CD4-positive, alpha-beta T cell (primary cell): ENCODE measurements at regions not wholly inside any gene's neighbourhood (a gene's known extent, or its start where the extent isn't known, plus 50 kb on each side); places are given as distances from the start of the nearest gene placed in this dataset.

ENCODE experiments used
- ATAC-seq: fragments of 200-7000 bp; cut with Tn5 transposase; one replicate; pipeline ENCODE4 v1.10.0; 2022; ENCODE audit warnings: mild to moderate bottlenecking; ENCODE audit not compliant: poor library complexity
- CTCF ChIA-PET: fragments of 350-600 bp; sonication (Branson Sonifier 250); formaldehyde crosslinking; loops from one replicate; lab custom pipeline; 2021; ENCODE audit warnings: antibody characterized with exemption, inconsistent platforms; lab: Charles Lee
- POLR2A ChIA-PET: fragments of 350-600 bp; sonication (Branson Sonifier 250); formaldehyde crosslinking; loops from one replicate; lab custom pipeline; 2021; ENCODE audit warnings: antibody characterized with exemption, inconsistent platforms; lab: Charles Lee
- DNase-seq, 14 experiments: peaks; one replicate each; pipeline ENCODE4 v3.0.0-alpha.2; 2013 to 2020; ENCODE audit warnings: mixed read lengths in 2 of 14
- H3K27ac ChIP-seq, 2 donors: one replicate each; pipeline versions ENCODE4 v1.5.1 to v1.7.0; 2013; ENCODE audit warnings: low read length in 2 of 2, low read depth in 1 of 2, mild to moderate bottlenecking in 1 of 2
- H3K27me3 ChIP-seq, 2 experiments: 1 replicate in 1 of 2; 2 replicates in 1 of 2; pipeline versions ENCODE4 v1.6.1 to v1.7.0; 2013; ENCODE audit warnings: low read length in 2 of 2, control low read depth in 1 of 2, mild to moderate bottlenecking in 1 of 2, moderate library complexity in 1 of 2; ENCODE audit not compliant: insufficient read depth in 2 of 2, control insufficient read depth in 1 of 2
- H3K36me3 ChIP-seq: one replicate; pipeline ENCODE4 v1.6.1; 2013; ENCODE audit warnings: low read length, control low read depth; ENCODE audit not compliant: insufficient read depth
- H3K4me1 ChIP-seq: one replicate; pipeline ENCODE4 v1.6.1; 2013; ENCODE audit warnings: low read length, control low read depth; ENCODE audit not compliant: insufficient read depth
- H3K4me3 ChIP-seq: one replicate; pipeline ENCODE4 v1.5.1; 2013; ENCODE audit warnings: mild to moderate bottlenecking, low read length, moderate library complexity
- H3K9me3 ChIP-seq, 2 experiments: 1 replicate in 1 of 2; 2 replicates in 1 of 2; pipeline versions ENCODE4 v1.6.1 to v1.7.0; 2013; ENCODE audit warnings: low read length in 2 of 2, mild to moderate bottlenecking in 2 of 2, control low read depth in 1 of 2, moderate library complexity in 1 of 2; ENCODE audit not compliant: control insufficient read depth in 1 of 2, insufficient read depth in 1 of 2
- H3K27ac Mint-ChIP-seq: one replicate; pipeline ENCODE4 v1.8.0; 2020; ENCODE audit warnings: mixed read lengths
- H3K27me3 Mint-ChIP-seq: one replicate; pipeline ENCODE4 v1.8.0; 2021; ENCODE audit warnings: mixed read lengths
- H3K36me3 Mint-ChIP-seq: one replicate; pipeline ENCODE4 v1.8.0; 2021; ENCODE audit warnings: low read depth, mixed read lengths
- H3K4me1 Mint-ChIP-seq: one replicate; pipeline ENCODE4 v1.8.0; 2021; ENCODE audit warnings: low read depth, mixed read lengths
- H3K4me3 Mint-ChIP-seq: one replicate; pipeline ENCODE4 v1.8.0; 2020; ENCODE audit warnings: mild to moderate bottlenecking, mixed read lengths
- H3K9me3 Mint-ChIP-seq: one replicate; pipeline ENCODE4 v1.8.0; 2020; ENCODE audit warnings: mixed read lengths
- CTCF ChIP-seq: fragments of 200-600 bp; IDR thresholded peaks from one replicate; pipeline ENCODE4 v1.8.0; 2022; ENCODE audit warnings: antibody characterized with exemption, mild to moderate bottlenecking
- intact Hi-C, 2 experiments: fragments of 100-400 bp; cut with DNase I in 1 of 2; cut with micrococcal nuclease in 1 of 2; formaldehyde crosslinking; loops; one replicate each; pipeline versions ENCODE4 v1.15.1 to v1.9.0; 2023 to 2025; cut with DNase I, micrococcal nuclease

DNA sequence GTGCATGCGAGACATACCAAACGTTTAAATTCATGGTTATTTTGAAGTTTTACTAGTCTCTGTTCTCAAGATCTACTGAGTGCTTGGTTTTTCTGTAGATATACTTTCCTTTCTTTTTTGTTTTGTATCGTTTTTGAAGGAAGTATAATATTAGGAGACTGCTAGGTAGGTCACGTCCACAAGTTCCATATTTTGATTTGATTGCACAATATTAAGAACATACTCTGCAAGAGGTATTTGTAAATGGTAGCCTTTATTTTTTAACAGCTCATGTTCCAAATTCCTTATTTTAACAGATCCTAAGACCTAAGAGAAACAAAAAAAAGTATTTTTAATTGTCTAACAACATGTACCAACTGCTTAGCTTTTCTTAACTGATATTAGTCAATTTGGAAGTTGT, 156.7 kb downstream of the SERPINI1 start:
- ChIA-PET POLR2A (no interaction called here), CTCF (interaction anchor here (1.6 kb wide), 1 partner anchor 15 kb away, joined by 3 read pairs; no protein-coding TSS in a partner anchor)

GRCh38 chr3:167887096-167887495, 151.6 kb downstream of the SERPINI1 start:
- no peaks in the 10 kb centered on the region for H3K27me3 ChIP-seq
- Mint-ChIP-seq H3K4me3 (no peak overlapping the region), H3K27me3 (peaks cover 8% of the 10 kb centered on the region), H3K9me3 (no peaks in the 10 kb centered on the region), H3K36me3 (no peaks in the 10 kb centered on the region), H3K27ac (no peak overlapping the region), H3K4me1 (peaks cover 2% of the 10 kb centered on the region)
- no peak for DNase-seq
- H3K36me3 ChIP-seq, result no peaks in the 10 kb centered on the region
- no peak for ATAC-seq
- TF ChIP-seq CTCF, result no peak
- no peak overlapping the region for H3K4me3 ChIP-seq
- CTCF ChIA-PET, result no interaction called here
- H3K4me1 ChIP-seq, result no peaks in the 10 kb centered on the region
- intact Hi-C loops, result no loop called here
- H3K27ac ChIP-seq, result no peak overlapping the region
- no peaks in the 10 kb centered on the region for H3K9me3 ChIP-seq
- POLR2A ChIA-PET, result no interaction called here

More for the DNA sequence above, 156.7 kb downstream of the SERPINI1 start:
- no peak for DNase-seq
- no peak overlapping the region for H3K27ac ChIP-seq
- Mint-ChIP-seq H3K27me3 (no peaks in the 10 kb centered on the region), H3K36me3 (no peaks in the 10 kb centered on the region), H3K27ac (no peak overlapping the region), H3K9me3 (no peaks in the 10 kb centered on the region), H3K4me3 (no peak overlapping the region), H3K4me1 (no peaks in the 10 kb centered on the region)
- intact Hi-C loops, result no loop called here
- H3K4me3 ChIP-seq, result no peak overlapping the region
- no peaks in the 10 kb centered on the region for H3K4me1 ChIP-seq
- no peaks in the 10 kb centered on the region for H3K9me3 ChIP-seq
- no peak for ATAC-seq
- TF ChIP-seq CTCF, result no peak
- H3K27me3 ChIP-seq, result no peaks in the 10 kb centered on the region
- H3K36me3 ChIP-seq, result no peaks in the 10 kb centered on the region

GRCh38 chr3:167886690-167887089, 151.2 kb downstream of the SERPINI1 start:
- peaks cover 6% of the 10 kb centered on the region for H3K4me1 Mint-ChIP-seq
- no peak for TF ChIP-seq CTCF
- peaks cover 10% of the 10 kb centered on the region for H3K27me3 Mint-ChIP-seq
- ATAC-seq (no peak), DNase-seq (no peak)
- no peak overlapping the region for H3K27ac Mint-ChIP-seq
- H3K36me3 ChIP-seq, result no peaks in the 10 kb centered on the region
- H3K9me3 ChIP-seq, result no peaks in the 10 kb centered on the region
- H3K4me3 Mint-ChIP-seq, result no peak overlapping the region
- H3K4me1 ChIP-seq, result no peaks in the 10 kb centered on the region
- POLR2A ChIA-PET, result no interaction called here
- H3K36me3 Mint-ChIP-seq, result no peaks in the 10 kb centered on the region
- no peaks in the 10 kb centered on the region for H3K27me3 ChIP-seq
- no peaks in the 10 kb centered on the region for H3K9me3 Mint-ChIP-seq
- intact Hi-C loops, result no loop called here
- CTCF ChIA-PET, result interaction anchor here (1.2 kb wide), 1 partner anchor 506 kb away, joined by 3 read pairs; the partner anchor contains the start of gene ZBBX
- no peak overlapping the region for H3K4me3 ChIP-seq
- H3K27ac ChIP-seq, result no peak overlapping the region
